ENCODE measurements at regions not wholly inside any gene's neighbourhood (a gene's known extent, or its start where the extent isn't known, plus 50 kb on each side); places are given as distances from the start of the nearest gene placed in this dataset.

- Mint-ChIP-seq H3K9me3 (no peaks in the 10 kb centered on the region), H3K27ac (ENCODE audit: unreplicated experiment) (no peak overlapping the region), H3K27me3 (ENCODE audit: low read depth) (peaks cover 9% of the 10 kb centered on the region), H3K4me3 (no peak overlapping the region), H3K4me1 (peaks cover 10% of the 10 kb centered on the region), H3K36me3 (ENCODE audit: low read depth) (no peaks in the 10 kb centered on the region)
- no peak for TF ChIP-seq CTCF (conservative IDR thresholded peaks at IDR 0.05)
- no peak for DNase-seq (ENCODE audit: low read depth, low spot score)
Measured at GRCh38 chr11:119889728-119890280, 160.8 kb upstream of the NECTIN1 start.

- no peak overlapping the region for H3K27ac Mint-ChIP-seq (ENCODE audit: unreplicated experiment)
- no peaks in the 10 kb centered on the region for H3K36me3 Mint-ChIP-seq (ENCODE audit: low read depth)
- peaks cover 11% of the 10 kb centered on the region for H3K27me3 Mint-ChIP-seq (ENCODE audit: low read depth)
- DNase-seq (ENCODE audit: low read depth, low spot score): no peak
- H3K4me1 Mint-ChIP-seq: peaks cover 10% of the 10 kb centered on the region
- no peak overlapping the region for H3K4me3 Mint-ChIP-seq
- no peak for TF ChIP-seq CTCF (conservative IDR thresholded peaks at IDR 0.05)
- no peaks in the 10 kb centered on the region for H3K9me3 Mint-ChIP-seq
Measured at GRCh38 chr11:119889111-119889510, 160.1 kb upstream of the NECTIN1 start.

GRCh38 chr11:119888119-119888518 lies 159.1 kb upstream of the NECTIN1 start:
- DNase-seq (ENCODE audit: low read depth, low spot score): no peak
- no peak for TF ChIP-seq CTCF (conservative IDR thresholded peaks at IDR 0.05)
- no peaks in the 10 kb centered on the region for H3K36me3 Mint-ChIP-seq (ENCODE audit: low read depth)
- no peak overlapping the region for H3K27ac Mint-ChIP-seq (ENCODE audit: unreplicated experiment)
- H3K27me3 Mint-ChIP-seq (ENCODE audit: low read depth): peaks cover 13% of the 10 kb centered on the region
- H3K4me1 Mint-ChIP-seq: peaks cover 10% of the 10 kb centered on the region
- H3K9me3 Mint-ChIP-seq: no peaks in the 10 kb centered on the region
- H3K4me3 Mint-ChIP-seq: no peak overlapping the region

- no peak overlapping the region for H3K4me3 Mint-ChIP-seq
- no peak for TF ChIP-seq CTCF (conservative IDR thresholded peaks at IDR 0.05)
- peaks cover 14% of the 10 kb centered on the region for H3K27me3 Mint-ChIP-seq (ENCODE audit: low read depth)
Measured at GRCh38 chr11:119886667-119887230, 157.7 kb upstream of the NECTIN1 start.

GRCh38 chr11:119885861-119886567 lies 157.0 kb upstream of the NECTIN1 start:
- no peak for DNase-seq (ENCODE audit: low read depth, low spot score)
- Mint-ChIP-seq H3K27me3 (ENCODE audit: low read depth) (peaks cover 14% of the 10 kb centered on the region), H3K4me1 (no peaks in the 10 kb centered on the region), H3K36me3 (ENCODE audit: low read depth) (no peaks in the 10 kb centered on the region), H3K9me3 (no peaks in the 10 kb centered on the region), H3K27ac (ENCODE audit: unreplicated experiment) (no peak overlapping the region), H3K4me3 (no peak overlapping the region)
- no peak for TF ChIP-seq CTCF (conservative IDR thresholded peaks at IDR 0.05)

More at GRCh38 chr11:119886667-119887230, 157.7 kb upstream of the NECTIN1 start:
- no peak for DNase-seq (ENCODE audit: low read depth, low spot score)
- Mint-ChIP-seq H3K4me1 (no peaks in the 10 kb centered on the region), H3K27ac (ENCODE audit: unreplicated experiment) (no peak overlapping the region), H3K9me3 (no peaks in the 10 kb centered on the region), H3K36me3 (ENCODE audit: low read depth) (no peaks in the 10 kb centered on the region)
